GM13976 (cell line): ENCODE measurements at regions not wholly inside any gene's neighbourhood (a gene's known extent, or its start where the extent isn't known, plus 50 kb on each side); places are given as distances from the start of the nearest gene placed in this dataset.
"Not testable (repeated sequence)": the region's sequence is repeated elsewhere in the genome, so short reads cannot be mapped to it uniquely, and the experiment has no call there.

Experiments
- DNase-seq: peaks from one replicate; pipeline ENCODE4 v3.0.0; 2012; ENCODE audit warnings: low spot score
- in situ Hi-C: fragments of 300-500 bp; cut with MboI; formaldehyde crosslinking; loops from one replicate; pipeline ENCODE4 v1.12.0; 2022; ENCODE audit warnings: low sequenced_read_pairs, mixed read lengths, inconsistent platforms; ENCODE audit not compliant: unreplicated experiment
- TF ChIP-seq, protein P1 (sequence below): IDR thresholded peaks from 2 replicates; pipeline ENCODE4 v1.5.1; 2012; ENCODE audit warnings: borderline replicate concordance, mild to moderate bottlenecking; ENCODE audit not compliant: insufficient read depth; ENCODE audit errors: extremely low read depth, missing control alignments, control extremely low read depth

GRCh38 chr20:56774873-56775272 is 145.8 kb downstream of the TFAP2C start:
- in situ Hi-C loops, result no loop called here
- TF ChIP-seq, protein P1, sequence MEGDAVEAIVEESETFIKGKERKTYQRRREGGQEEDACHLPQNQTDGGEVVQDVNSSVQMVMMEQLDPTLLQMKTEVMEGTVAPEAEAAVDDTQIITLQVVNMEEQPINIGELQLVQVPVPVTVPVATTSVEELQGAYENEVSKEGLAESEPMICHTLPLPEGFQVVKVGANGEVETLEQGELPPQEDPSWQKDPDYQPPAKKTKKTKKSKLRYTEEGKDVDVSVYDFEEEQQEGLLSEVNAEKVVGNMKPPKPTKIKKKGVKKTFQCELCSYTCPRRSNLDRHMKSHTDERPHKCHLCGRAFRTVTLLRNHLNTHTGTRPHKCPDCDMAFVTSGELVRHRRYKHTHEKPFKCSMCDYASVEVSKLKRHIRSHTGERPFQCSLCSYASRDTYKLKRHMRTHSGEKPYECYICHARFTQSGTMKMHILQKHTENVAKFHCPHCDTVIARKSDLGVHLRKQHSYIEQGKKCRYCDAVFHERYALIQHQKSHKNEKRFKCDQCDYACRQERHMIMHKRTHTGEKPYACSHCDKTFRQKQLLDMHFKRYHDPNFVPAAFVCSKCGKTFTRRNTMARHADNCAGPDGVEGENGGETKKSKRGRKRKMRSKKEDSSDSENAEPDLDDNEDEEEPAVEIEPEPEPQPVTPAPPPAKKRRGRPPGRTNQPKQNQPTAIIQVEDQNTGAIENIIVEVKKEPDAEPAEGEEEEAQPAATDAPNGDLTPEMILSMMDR, result no peak
- DNase-seq, result no peak

DNA sequence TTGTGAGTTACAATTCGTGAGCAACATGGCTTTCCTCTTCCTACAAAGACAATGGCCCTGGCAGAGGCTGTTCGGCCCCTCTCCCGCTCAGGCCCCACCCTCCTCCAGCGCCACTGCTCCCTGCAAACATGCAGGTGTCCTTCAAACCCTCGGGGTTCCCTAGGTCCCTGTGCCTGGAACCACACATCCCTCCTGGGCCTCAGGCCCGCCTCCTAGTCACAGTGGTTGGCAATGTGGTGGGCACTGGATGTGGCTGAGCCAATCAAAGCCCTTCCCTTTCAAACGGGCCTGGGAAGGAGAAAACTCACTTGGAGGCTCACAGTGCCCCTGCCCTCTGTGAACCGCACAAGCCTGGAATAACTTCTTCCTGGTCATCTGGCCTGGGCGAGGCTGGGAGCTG is 147.2 kb downstream of the TFAP2C start:
- in situ Hi-C loops, result no loop called here
- DNase-seq, result no peak
- TF ChIP-seq, protein P1, result no peak

DNA sequence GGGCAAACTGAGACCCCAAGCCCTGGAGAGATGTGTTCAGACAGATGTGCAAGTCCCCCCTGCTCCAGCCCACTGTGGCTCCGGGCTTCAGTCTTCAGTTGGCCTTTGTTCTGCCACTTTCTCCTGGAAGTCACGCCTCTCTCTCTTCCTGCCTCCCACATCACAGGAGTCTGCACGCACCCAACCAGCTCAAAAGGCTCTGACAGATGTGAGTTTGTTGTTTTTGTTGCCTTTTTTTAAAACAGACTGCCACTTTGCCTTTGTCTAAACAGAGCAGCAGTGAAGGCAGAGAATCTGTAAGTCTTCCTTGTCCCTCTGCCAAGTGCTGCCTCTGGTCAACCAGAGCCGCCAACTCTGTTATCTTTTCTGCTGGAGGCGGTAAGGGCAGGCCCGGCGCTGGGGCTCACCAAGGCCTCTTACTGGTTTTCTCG is 149.7 kb downstream of the TFAP2C start:
- in situ Hi-C loops, result no loop called here
- no peak for DNase-seq
- TF ChIP-seq, protein P1, result no peak

- TF ChIP-seq, protein P1, result no peak
Observed at GRCh38 chr20:56779452-56780143, 150.5 kb downstream of the TFAP2C start.

GRCh38 chr20:56780266-56780665 is 151.2 kb downstream of the TFAP2C start:
- in situ Hi-C loops, result no loop called here
- TF ChIP-seq, protein P1, result no peak
- no peak for DNase-seq

More at GRCh38 chr20:56779452-56780143, 150.5 kb downstream of the TFAP2C start:
- DNase-seq, result no peak
- in situ Hi-C loops, result no loop called here

DNA sequence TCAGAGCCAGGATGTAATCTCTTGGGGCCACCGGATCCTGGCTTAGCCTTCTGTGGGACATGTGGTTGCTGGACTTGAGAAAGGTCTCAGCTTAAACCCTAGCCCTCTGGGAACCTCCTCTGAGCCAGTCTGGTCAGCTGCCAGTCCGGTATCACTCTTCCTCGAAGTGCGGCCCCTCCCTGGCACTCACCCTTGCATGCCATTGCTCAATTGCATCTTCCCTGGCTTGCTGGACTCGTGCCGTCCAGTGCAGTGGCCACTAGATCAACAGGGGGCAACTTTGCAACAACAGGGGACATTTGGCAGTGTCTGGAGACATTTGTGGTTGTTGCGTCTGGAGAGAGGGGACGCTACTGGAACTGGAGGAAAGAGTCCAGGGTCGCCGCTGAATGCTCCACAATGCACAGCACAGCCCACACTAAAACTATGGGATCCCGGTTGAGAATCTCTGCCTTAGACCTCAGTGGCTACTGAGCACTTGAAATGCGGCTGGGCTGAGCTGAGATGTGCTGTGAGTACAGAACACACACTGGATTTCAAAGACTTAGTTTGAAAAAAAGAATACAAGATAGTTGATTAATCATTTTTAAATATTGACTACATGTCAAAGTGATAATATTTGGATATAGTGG is 152.1 kb downstream of the TFAP2C start:
- TF ChIP-seq, protein P1, result no peak
- in situ Hi-C loops, result no loop called here
- DNase-seq, result no peak

GRCh38 chr20:56781987-56782560 is 153.0 kb downstream of the TFAP2C start:
- DNase-seq, in situ Hi-C loops: not testable (repeated sequence)

GRCh38 chr20:56782814-56783213 is 153.7 kb downstream of the TFAP2C start:
- DNase-seq, in situ Hi-C loops: not testable (repeated sequence)
